ENCODE measurements at regions not wholly inside any gene's neighbourhood (a gene's known extent, or its start where the extent isn't known, plus 50 kb on each side); places are given as distances from the start of the nearest gene placed in this dataset.

GRCh38 chr17:77901481-77901880 lies 57.0 kb upstream of the TNRC6C start:
- DNase-seq, result no peak

GRCh38 chr17:77905266-77905665 lies 53.2 kb upstream of the TNRC6C start:
- DNase-seq, result no peak

GRCh38 chr17:77905766-77906165 lies 52.7 kb upstream of the TNRC6C start:
- no peak for DNase-seq

- no peak for DNase-seq
Observed at GRCh38 chr17:77906377-77906871, 52.1 kb upstream of the TNRC6C start.

- DNase-seq, result no peak
Observed at GRCh38 chr17:77907497-77908461, 50.7 kb upstream of the TNRC6C start.

- no peak for DNase-seq
Observed at GRCh38 chr17:77908501-77908900, 50.0 kb upstream of the TNRC6C start.
